RWPE2 (cell line): ENCODE measurements at regions not wholly inside any gene's neighbourhood (a gene's known extent, or its start where the extent isn't known, plus 50 kb on each side); places are given as distances from the start of the nearest gene placed in this dataset.
"Not testable (repeated sequence)": the region's sequence is repeated elsewhere in the genome, so short reads cannot be mapped to it uniquely, and the experiment has no call there.

Experiments
- ATAC-seq: fragments of 200-7000 bp; cut with Tn5 transposase; 3 replicates; pipeline ENCODE4 v1.9.1; 2021; ENCODE audit warnings: low read depth
- DNase-seq: peaks from one replicate; pipeline ENCODE4 v3.0.0-alpha.2; 2020; ENCODE audit warnings: low spot score
- H3K27ac ChIP-seq: fragments of 450-650 bp; 2 replicates; pipeline ENCODE4 v1.5.1; 2017; ENCODE audit warnings: mild to moderate bottlenecking; ENCODE audit not compliant: poor library complexity, severe bottlenecking
- H3K27me3 ChIP-seq: fragments of 250-450 bp; sonication (Bioruptor Pico); 2 replicates; pipeline ENCODE4 v1.5.1; 2021; ENCODE audit warnings: mild to moderate bottlenecking, moderate library complexity; ENCODE audit not compliant: insufficient read depth, poor library complexity, severe bottlenecking
- H3K36me3 ChIP-seq: fragments of 250-450 bp; sonication (Bioruptor Pico); 2 replicates; pipeline ENCODE4 v1.5.1; 2020; ENCODE audit warnings: low read depth, mild to moderate bottlenecking, moderate library complexity
- H3K4me1 ChIP-seq: fragments of 250-450 bp; sonication (Bioruptor Pico); 2 replicates; pipeline ENCODE4 v1.5.1; 2021; ENCODE audit warnings: mild to moderate bottlenecking, moderate library complexity; ENCODE audit not compliant: insufficient read depth, poor library complexity, severe bottlenecking
- H3K4me3 ChIP-seq: fragments of 250-450 bp; sonication (Bioruptor Pico); 2 replicates; pipeline ENCODE4 v1.5.1; 2021; ENCODE audit warnings: mild to moderate bottlenecking, moderate library complexity; ENCODE audit not compliant: severe bottlenecking
- H3K9me3 ChIP-seq: fragments of 250-450 bp; sonication (Bioruptor Pico); 2 replicates; pipeline ENCODE4 v1.5.1; 2021; ENCODE audit warnings: mild to moderate bottlenecking, moderate library complexity; ENCODE audit not compliant: severe bottlenecking
- CTCF ChIP-seq: fragments of 450-650 bp; IDR thresholded peaks from one replicate; pipeline ENCODE4 v1.5.1; 2017; ENCODE audit warnings: mild to moderate bottlenecking, moderate library complexity; ENCODE audit not compliant: poor library complexity, severe bottlenecking

GRCh38 chr21:19228226-19228625 is 824.6 kb upstream of the TMPRSS15 start:
- Histone ChIP-seq H3K4me3 (no peak overlapping the region), H3K27ac (no peak overlapping the region), H3K36me3 (no peaks in the 10 kb centered on the region), H3K9me3 (no peaks in the 10 kb centered on the region), H3K4me1 (no peaks in the 10 kb centered on the region), H3K27me3 (peaks cover 12% of the 10 kb centered on the region)
- DNase-seq, result no peak
- no peak for TF ChIP-seq CTCF
- no peak for ATAC-seq

GRCh38 chr21:19233841-19234240 is 830.3 kb upstream of the TMPRSS15 start:
- not testable (repeated sequence) for H3K4me1 ChIP-seq, DNase-seq, H3K9me3 ChIP-seq, H3K27me3 ChIP-seq, H3K27ac ChIP-seq, H3K36me3 ChIP-seq, ATAC-seq, H3K4me3 ChIP-seq

GRCh38 chr21:19236209-19236608 is 832.6 kb upstream of the TMPRSS15 start:
- H3K9me3 ChIP-seq, result no peaks in the 10 kb centered on the region
- TF ChIP-seq CTCF, result no peak
- no peaks in the 10 kb centered on the region for H3K36me3 ChIP-seq
- H3K27ac ChIP-seq, result no peak overlapping the region
- DNase-seq, result no peak
- ATAC-seq, result no peak
- peaks cover 4% of the 10 kb centered on the region for H3K27me3 ChIP-seq
- no peaks in the 10 kb centered on the region for H3K4me1 ChIP-seq
- H3K4me3 ChIP-seq, result no peak overlapping the region

GRCh38 chr21:19237608-19238007 is 834.0 kb upstream of the TMPRSS15 start:
- DNase-seq (no peak), ATAC-seq (no peak)
- H3K4me1 ChIP-seq, result no peaks in the 10 kb centered on the region
- no peaks in the 10 kb centered on the region for H3K36me3 ChIP-seq
- no peak for TF ChIP-seq CTCF
- no peak overlapping the region for H3K4me3 ChIP-seq
- no peak overlapping the region for H3K27ac ChIP-seq
- H3K27me3 ChIP-seq, result peaks cover 9% of the 10 kb centered on the region
- H3K9me3 ChIP-seq, result no peaks in the 10 kb centered on the region

- peaks cover 9% of the 10 kb centered on the region for H3K27me3 ChIP-seq
- no peaks in the 10 kb centered on the region for H3K36me3 ChIP-seq
- no peaks in the 10 kb centered on the region for H3K4me1 ChIP-seq
- no peak for TF ChIP-seq CTCF
- no peak for ATAC-seq
- no peak overlapping the region for H3K4me3 ChIP-seq
- no peak overlapping the region for H3K27ac ChIP-seq
- DNase-seq, result no peak
- no peaks in the 10 kb centered on the region for H3K9me3 ChIP-seq
Observed at GRCh38 chr21:19239696-19240095, 836.1 kb upstream of the TMPRSS15 start.
